ENCODE measurements at regions not wholly inside any gene's neighbourhood (a gene's known extent, or its start where the extent isn't known, plus 50 kb on each side); places are given as distances from the start of the nearest gene placed in this dataset.
"Not testable (repeated sequence)": the region's sequence is repeated elsewhere in the genome, so short reads cannot be mapped to it uniquely, and the experiment has no call there.

DNA sequence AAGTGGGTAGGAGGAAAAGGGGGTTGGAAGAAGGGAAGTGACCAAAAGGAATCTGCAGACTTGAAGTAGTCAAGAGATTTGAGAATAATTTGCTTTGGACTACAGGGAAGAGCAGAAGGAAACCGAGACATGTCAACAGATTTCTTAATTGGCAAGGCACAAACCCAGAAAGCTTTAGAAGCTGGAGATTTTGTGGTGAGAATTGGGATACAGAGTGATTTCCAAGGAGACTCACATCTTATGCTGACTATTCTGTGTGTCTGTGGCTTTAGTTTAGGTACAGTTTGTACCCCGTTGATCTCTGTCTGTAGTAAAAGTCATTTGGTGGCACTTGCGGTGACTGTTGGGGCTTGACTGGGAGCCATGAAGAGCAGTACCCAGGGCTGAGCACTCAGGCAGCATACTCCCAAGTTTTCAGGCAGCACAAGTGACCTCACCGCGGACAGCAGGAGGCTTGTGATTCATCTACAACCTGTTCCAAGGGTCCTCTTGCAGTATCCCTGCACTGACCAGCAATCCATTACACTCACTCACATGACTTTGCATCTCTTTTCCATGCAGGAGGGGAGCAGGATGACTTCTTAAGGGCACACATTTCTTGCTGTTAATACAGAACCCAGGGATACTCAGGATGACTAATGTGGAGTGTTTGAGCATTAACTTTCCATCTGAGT, 97.1 kb upstream of the TNP1 start:
- no peak for DNase-seq

DNA sequence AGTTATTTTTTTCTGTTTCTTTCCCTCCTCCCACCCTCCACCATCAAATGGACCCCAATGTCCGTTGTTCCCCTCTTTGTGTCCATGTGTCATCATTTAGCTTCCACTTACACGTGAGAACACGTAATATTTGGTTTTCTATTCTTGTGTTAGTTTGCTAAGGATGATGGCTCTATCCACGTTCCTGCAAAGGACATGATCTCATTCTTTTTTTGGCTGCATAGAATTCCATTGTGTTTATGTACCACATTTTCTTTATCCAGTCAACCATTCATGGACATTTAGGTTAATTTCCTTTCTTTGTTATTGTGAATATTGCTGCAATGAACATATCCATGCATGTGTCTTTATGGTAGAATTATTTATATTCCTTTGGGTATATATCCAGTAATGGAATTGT, 91.3 kb upstream of the TNP1 start:
- DNase-seq: no peak

DNA sequence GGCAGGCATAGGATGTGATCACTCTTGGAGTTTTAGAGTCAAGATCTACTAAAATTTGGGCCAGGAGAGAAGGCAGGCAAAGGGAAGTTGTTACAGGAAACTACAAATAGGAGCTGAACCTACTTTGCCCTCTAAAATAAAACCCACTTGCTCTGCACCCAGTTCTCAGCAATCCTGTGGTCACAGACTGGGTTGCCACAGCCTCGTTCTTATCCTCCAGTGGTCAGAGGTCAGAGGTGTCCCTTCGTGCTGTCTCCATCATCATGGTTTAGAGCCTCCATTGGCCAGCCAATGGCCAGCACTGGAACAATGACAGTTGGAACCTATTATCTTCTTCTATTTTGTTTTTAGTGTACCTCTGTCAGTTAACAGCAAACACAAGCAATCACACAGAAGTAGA, 90.7 kb upstream of the TNP1 start:
- DNase-seq: no peak

DNA sequence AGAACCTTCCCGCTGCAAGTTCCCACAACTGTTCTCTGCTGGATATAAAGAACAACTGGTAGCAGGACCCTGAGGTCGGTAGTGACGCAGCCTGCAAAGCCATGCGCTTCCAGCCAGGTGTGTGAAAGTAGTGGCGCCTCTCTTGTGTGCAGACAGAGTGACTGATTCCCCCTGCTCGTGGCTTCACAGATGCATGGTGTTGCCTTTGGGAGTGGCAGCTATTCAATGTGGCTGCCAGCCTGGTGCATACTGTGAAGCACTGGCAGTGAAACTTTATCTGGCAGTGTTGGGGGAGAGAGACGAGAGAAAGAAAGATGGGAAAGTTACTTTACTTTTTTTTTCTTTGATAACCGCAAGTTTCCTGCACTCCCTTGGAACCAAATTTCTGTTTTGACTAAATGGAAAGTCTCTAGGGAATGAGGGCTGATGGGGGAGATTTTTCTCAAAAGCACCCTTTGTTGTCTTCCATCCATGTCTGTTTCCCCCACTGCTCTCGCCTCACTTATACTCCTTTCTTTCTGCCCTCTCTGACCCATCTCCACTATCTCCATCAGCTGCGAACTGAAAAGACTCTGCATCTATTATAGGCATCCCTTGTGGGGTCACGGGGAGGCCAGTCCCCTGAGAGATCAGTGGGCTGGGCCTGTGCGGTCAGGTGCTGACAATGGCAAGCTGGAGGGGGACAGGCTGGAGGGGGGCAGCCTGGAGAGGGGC, 90.0 kb upstream of the TNP1 start:
- DNase-seq: no peak

DNA sequence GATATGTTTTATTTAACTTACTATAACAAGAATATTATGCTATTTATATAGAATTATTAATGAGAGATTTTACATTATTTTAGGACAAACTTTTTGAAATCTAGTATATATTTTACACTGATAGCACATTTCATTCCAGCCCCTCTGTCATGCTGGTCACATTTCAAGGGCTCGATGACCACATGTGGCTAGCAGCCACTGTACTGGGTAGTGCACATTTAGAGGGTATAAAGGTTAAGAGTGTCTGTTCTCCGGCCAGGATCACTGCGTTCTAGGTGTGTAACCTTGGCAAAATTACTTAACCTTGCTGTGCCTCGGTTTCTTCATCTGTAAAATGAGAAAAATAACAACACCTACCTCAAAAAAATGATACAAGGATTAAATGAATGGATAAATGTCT, 87.2 kb upstream of the TNP1 start:
- DNase-seq: no peak

DNA sequence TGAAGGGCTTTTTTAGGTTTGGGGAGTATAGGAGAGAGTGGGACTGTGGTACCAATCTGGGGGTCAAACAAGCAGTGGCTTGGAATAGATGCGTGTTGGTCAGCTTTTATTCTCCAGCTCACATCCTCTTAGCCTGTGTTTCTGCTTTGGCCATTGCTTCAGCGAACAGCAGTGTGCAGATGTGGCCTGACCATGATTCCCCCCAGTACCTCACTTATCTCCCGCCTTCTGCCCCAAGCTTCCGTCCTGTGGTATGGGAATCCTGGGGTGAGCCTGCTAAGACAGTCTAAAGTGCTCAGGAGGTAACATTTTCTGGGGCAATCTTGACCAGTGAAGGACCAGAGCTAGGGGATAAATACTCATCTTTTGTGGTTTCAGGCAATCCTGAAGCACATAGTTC, 84.9 kb upstream of the TNP1 start:
- DNase-seq: no peak

DNA sequence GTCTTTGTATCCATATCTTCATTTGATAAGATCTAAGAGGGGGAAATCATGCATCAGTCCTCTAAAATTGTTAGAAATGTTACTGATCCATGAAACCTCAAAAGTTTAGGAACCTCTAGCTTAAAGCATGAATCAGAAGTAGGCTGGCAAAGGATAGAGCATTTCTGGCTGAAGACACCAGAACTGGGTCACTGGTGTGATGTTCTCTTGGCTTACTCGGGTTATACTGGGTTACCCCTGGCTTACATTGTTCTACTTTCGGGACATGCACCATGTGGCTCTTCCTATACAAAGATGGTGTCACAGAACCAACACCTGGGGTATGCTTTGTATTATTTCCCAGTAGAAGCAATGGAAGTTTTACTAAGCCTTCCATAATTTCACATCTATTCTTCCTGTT, 83.2 kb upstream of the TNP1 start:
- DNase-seq: no peak

DNA sequence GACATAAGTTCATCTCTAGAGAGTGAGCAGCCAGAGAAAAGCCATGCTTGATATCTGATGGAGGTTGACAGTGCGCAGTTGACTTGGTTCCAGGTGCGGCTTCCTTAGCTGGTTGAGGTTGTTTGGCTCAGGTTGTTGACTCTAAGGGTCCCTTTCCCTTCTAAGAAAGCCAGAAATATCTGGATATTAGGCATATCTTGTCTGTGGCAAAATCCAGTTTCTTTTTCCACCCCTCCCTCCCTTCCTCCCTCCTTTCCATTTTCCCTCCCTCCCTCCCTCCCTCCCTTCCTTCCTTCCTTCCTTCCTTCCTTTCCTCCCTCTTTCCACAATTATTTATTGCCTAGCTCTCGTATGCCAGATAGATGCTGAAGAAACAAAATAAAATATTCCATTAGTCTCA, 82.6 kb upstream of the TNP1 start:
- no peak for DNase-seq

DNA sequence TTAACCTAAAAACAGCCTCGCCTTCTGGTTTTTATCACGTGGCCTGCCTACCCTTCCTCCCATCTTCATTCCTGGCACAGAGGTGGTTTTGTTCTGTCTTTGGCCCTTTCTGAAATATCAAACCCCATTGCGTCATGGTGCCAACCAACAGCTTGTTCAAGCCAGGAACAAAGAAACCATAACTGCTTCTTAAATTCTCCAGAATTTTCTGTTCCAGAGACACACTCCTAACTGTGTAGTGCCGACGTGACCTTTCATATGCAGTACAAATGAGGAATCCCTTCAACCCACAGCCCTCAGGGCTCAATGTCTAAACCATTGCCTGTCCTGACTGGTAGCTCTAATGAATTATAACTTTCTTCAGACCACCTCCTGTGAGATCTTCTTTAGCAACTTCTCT, 82.2 kb upstream of the TNP1 start:
- DNase-seq: no peak

DNA sequence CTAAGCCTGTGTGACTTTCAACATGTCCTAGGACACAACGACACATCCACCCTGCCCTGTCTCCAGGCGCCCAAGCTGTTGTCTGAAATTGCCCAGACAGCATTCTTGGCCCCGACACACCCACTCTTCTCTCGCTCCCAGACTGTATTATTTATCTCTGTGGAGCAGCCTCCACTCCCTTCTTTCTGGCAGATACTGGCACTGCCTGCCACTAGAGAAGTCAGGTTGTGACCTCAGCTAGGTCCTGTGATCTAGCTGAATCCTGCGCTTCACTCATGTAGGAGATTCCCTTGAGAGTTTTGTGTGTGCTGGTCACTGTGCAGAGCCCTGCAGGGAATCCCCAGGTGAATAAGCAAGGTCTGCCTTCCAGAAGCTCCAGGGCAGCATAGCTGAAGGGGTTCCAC, 77.1 kb upstream of the TNP1 start:
- no peak for DNase-seq

DNA sequence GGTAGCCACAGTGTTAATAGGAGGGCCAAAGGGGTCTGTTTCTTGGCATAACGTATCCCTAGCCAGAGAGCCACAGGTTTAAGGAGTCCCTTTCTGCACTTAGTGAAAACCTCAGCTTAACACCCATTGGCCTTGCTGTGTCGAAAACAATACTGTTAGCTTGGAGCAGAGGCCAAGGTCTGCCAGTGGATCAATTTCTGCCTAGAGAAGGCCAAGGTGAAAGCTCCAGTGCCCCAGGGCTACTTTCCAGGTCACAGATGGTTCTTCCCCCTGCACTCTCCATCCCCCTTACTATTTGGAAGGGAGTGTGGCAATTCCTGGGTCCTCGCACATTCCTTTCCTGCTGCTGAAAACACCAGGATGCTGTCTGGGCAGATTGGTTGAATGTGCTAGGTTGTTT, 74.8 kb upstream of the TNP1 start:
- DNase-seq: no peak

DNA sequence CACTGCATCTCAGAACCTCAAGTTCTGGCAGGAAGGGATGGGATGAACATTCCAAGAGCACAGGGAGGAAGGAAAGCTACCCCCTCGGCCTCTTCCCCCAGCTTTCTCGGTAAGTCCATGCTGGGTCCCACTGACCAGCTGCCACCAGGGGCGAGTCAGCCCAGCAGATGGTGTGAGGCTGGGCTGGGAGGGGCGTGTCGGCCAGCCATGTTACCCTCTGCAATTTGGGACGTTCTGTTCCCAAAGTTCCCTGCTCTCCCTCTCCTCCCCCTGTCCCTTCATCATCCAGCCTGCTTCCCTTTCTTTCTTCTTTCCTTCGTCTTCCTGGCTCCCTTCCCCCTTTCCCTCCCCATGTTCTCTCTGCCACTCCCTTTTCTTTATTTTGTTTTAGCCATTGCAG, 74.3 kb upstream of the TNP1 start:
- DNase-seq: no peak

DNA sequence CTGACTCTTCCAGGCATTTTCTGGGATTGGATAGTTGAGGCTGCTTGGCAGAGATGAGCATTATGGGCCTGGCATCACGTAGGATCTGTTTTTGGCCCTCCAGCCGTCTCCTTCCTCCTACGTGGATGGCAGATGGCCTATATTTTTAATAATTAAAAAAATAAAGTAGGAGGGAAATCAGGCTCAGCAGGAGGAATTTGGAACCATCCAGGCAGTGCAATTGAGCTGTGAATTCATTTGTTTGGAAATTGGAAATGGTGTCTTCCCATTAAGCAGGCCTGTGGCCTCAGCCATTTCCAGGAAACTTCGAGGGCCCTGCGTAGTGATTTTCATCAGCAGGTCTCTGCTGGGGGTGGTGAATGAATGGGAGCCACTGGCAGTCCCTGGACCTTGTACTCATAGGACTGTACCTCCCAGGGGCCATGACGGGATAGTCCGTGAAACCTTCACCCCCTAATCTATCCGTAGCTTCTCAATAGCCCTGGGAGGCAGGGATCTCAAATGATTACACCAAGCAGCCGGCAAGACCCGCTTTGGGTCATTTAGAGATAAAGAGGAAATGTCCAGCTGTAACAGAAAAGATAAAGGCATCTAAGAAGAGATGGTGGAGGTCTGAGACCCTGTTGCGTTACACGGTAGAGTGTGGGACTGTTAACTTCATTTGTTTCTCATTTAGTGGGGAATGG, 73.1 kb upstream of the TNP1 start:
- DNase-seq: peak; percentile 56

DNA sequence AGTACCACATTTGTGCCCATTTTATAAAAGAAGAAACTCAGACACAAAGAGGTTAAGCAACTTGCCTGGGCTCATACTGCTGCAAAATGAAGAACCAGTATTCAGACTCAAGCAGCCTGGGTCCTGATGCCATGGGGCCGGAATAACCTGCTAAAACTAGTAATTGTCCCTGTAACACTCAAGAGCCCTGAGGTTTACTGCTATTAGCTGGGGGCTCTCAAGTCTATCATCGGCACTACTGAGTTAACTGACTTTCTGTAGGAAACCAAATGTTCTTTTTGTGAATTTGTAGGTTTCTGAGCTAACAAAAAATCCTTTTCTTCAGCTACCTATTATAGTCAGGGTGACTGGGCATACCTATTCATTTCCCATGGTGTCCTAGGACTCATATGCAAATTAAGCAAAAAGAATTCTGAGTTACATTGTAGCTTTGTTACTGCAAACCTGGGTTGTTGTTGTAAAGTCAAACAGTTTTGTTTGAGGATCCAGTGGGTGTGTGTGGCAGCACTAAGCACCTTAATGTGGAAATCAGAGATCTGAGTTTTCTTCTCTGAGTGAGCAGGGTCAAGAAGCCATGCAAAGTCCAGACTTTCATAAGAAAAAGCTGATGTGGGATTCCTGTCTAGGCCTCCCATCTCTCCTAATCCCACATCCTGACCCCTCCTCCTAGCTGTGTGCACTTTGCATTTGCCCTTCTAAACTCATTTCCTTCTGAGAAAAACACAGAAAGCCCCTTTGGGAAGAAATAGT, 72.4 kb upstream of the TNP1 start:
- DNase-seq: no peak

DNA sequence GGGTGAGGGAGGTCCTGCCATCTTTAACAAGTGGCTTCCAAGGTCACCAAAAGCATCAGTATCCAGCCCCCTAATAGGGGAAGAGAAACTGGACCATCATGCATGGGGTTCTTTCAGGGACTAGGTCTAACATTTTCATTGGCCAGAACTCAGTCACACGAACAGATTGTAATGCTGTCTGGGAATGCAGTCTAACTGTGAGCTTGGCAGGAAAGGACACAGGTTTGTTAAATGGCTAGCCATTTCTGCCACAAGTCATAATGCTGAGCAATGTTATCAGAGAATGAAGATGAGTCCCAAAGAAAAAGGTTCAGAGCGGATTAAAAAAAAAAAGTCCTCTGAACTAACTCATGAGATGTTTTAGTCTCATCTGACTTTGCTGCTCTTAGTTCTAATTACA, 70.9 kb upstream of the TNP1 start:
- DNase-seq: no peak

DNA sequence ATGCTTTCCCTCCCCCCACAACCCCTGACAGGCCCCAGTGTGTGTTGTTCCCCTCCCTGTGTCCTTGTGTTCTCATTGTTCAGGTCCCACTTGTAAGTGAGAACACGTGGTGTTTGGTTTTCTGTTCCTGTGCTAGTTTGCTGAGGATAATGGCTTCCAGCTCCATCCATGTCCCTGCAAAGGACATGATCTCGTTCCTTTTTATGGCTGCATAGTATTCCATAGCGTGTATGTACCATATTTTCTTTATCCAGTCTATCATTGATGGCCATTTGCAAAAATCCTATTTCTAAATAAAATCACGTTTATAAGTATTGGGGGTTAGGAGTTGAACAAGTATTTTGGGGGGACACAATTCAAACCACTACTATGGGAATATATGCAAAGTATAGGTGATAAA, 69.5 kb upstream of the TNP1 start:
- not testable (repeated sequence) for DNase-seq

DNA sequence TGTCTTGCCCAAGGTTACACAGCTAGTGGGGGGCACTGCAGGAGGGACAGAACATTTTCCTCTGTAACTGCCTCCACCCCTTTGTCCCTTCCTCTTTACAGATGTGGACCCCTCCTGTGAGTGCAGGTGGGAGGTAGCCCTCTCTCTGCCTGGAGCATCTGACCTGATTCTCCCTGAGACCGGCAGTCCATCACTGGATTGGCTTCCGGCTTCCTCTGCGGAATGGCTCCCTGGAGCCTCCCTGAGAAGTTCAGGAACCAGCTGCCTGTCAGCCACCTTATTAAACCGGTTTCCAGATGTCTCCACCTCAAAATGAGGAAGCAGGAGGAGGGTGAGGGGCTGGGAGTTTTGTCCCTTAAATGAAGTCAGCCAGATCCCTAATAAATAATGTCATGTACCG, 67.3 kb upstream of the TNP1 start:
- no peak for DNase-seq

DNA sequence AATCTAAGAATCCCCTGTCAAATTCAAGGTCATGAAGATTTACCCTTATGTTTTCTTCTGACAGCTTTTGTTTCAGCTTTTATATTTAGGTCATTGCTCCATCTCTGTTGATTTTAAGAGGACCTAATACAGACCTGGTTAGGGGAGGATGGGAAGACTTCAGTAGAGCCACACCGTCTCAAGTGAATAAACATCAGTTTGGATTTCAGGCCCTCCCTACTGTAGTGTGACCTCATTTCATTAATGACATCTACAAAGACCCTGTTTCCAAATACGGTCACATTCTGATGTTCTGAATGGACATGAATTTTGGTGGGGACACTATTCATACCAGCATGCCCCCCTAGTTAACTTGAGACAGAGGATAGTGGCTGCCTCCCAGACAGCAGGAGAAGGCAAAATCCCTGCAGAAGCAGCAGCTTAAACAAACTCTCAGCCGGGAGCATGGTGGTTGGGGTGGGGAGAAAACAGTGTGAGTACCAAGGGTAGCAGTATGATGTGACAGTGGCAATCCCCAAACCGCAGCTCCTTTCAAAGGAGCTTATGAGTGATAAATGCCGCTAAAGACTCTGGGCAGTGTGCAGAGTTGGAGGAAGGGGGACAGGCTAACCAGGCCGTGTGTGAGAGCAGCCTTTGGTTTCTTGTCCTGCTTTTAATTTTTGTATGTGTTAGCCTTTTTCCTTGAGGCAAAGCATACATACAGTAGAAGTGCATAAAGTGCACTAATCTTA, 65.9 kb upstream of the TNP1 start:
- no peak for DNase-seq

DNA sequence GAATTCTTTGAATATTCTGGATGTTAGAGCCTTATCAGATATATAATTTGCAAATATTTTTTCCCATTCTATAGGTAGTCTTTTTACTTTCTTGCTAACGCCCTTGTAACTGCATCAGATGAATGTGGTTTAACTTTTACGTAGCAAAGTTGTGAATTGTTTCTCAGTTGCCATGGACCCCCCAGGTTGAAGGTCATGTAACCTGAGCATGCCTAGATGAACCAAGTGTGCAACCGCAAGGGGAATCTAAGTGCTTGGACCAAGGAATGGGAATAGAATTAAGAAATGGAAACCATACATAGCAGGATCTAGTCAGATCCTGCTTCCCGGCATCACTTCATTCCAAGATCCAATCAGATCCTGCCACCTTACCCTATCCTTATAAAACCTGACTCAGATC, 65.1 kb upstream of the TNP1 start:
- no peak for DNase-seq

DNA sequence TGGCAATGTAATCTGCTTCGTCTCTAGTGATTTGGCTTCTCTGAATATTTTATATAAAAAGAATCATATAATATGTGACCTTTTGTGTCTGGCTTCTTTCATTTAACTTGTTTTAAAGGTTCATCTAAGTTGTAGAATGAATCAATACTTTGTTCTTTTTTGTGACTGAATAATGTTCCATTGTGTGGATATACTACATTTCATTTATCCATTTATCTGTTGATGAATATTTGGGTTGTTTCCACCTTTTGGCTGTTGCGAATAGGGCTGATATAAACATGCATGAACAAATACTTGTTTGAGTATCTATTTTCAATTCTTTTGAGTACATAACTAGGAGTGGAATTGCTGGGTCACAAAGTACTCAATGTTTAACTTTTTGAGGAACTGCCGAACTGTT, 63.8 kb upstream of the TNP1 start:
- DNase-seq: no peak

DNA sequence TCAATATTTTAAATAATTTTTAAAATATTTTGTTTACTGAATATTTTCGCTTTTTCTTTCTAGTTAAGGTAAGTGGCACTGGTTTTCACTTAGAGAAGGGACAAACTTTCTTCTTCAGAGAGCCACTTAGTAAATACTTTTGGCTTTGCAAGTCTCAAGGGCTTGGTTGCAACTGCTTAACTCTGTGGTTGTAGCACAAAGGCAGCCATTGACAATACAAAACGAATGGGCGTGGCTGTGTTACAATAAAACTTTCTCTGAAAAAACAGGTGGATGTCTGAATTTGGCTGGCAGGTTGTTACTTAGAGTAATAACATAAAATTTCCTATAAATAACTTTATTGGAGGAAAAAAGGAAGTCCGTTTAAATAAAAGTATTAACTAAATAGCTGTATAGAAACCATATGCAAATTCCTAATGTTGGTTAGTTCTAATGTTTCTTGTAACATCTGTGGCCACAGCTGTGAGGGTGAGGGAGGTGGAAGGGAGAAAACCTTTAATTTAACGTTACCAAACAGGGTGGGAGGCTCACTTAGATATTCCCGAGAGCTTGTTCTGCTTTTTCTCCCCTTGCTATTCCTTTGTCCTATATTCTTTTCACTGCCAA, 62.4 kb upstream of the TNP1 start:
- DNase-seq: no peak

DNA sequence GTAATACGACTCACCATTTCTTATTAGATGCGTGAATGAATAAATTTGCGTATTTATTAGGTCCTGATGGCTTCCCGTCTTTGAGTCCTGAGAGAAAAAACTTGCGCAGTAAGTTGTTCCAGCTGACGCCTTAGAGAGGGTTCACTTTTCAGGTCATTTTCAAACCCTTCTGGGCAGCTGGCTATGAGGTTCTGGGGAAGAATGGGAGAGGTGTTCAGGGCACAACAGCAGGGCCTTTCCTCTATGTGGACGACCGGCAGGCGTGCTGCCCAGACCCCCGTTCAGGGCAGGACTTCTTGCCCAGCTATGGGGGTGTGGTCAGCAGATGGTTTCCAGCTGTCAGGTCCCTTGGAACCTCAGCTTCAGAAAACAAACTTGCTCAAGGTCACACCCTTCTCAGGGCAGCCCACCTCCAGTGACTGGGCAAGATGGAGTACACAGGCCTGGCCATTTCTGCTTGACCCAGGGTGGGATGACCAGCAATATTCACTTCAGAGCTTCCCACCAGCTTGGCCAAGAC, 61.1 kb upstream of the TNP1 start:
- DNase-seq: no peak
